ENCODE measurements at regions not wholly inside any gene's neighbourhood (a gene's known extent, or its start where the extent isn't known, plus 50 kb on each side); places are given as distances from the start of the nearest gene placed in this dataset.

GRCh38 chr3:168511428-168512014 is 415.8 kb upstream of the GOLIM4 start:
- no peaks in the 10 kb centered on the region for H3K9me3 ChIP-seq
- 65 to 68% methylated on average over 3 of the region's 3 CpGs for WGBS, 2 donors
- no peak overlapping the region for H3K4me3 ChIP-seq (replicated peaks in 1 of 3)
- TF ChIP-seq CTCF (IDR thresholded peaks at IDR 0.05) = peak in 3 of 6 experiments; percentile 25 to 39 (median 38)
- TF ChIP-seq POLR2A (IDR thresholded peaks at IDR 0.05) = no peak
- H3K4me1 ChIP-seq = no peaks in the 10 kb centered on the region
- no peak overlapping the region for H3K27ac ChIP-seq
- intact Hi-C loops (cut with DNase I) = no loop called here
- no peak for DNase-seq
- no peaks in the 10 kb centered on the region for H3K36me3 ChIP-seq
- H3K27me3 ChIP-seq = no peaks in the 10 kb centered on the region

GRCh38 chr3:168506589-168506988 is 410.9 kb upstream of the GOLIM4 start:
- H3K9me3 ChIP-seq = no peaks in the 10 kb centered on the region
- no peak overlapping the region for H3K27ac ChIP-seq
- TF ChIP-seq POLR2A (IDR thresholded peaks at IDR 0.05) (no peak), CTCF (IDR thresholded peaks at IDR 0.05) (no peak)
- 65 to 75% methylated on average over 1 of the region's 1 CpG for WGBS, 2 donors
- no peak for DNase-seq
- no peaks in the 10 kb centered on the region for H3K27me3 ChIP-seq
- intact Hi-C loops (cut with DNase I) = no loop called here
- H3K36me3 ChIP-seq = no peaks in the 10 kb centered on the region
- H3K4me1 ChIP-seq = no peaks in the 10 kb centered on the region
- no peak overlapping the region for H3K4me3 ChIP-seq (replicated peaks in 1 of 3)

GRCh38 chr3:168501570-168501969 is 405.8 kb upstream of the GOLIM4 start:
- intact Hi-C loops (cut with DNase I) = no loop called here
- H3K27me3 ChIP-seq = no peaks in the 10 kb centered on the region
- 84 to 96% methylated on average over 1 of the region's 1 CpG for WGBS, 2 donors
- no peak overlapping the region for H3K4me3 ChIP-seq (replicated peaks in 1 of 3)
- DNase-seq = no peak
- H3K4me1 ChIP-seq = no peaks in the 10 kb centered on the region
- H3K9me3 ChIP-seq = no peaks in the 10 kb centered on the region
- H3K27ac ChIP-seq = no peak overlapping the region
- H3K36me3 ChIP-seq = no peaks in the 10 kb centered on the region
- TF ChIP-seq POLR2A (IDR thresholded peaks at IDR 0.05) (no peak), CTCF (IDR thresholded peaks at IDR 0.05) (no peak)

GRCh38 chr3:168498194-168498593 is 402.5 kb upstream of the GOLIM4 start:
- TF ChIP-seq POLR2A (IDR thresholded peaks at IDR 0.05) (no peak), CTCF (IDR thresholded peaks at IDR 0.05) (no peak)
- DNase-seq = no peak
- intact Hi-C loops (cut with DNase I) = no loop called here
- Histone ChIP-seq H3K27ac (no peak overlapping the region), H3K36me3 (no peaks in the 10 kb centered on the region), H3K4me1 (no peaks in the 10 kb centered on the region), H3K27me3 (no peaks in the 10 kb centered on the region), H3K4me3 (replicated peaks in 1 of 3) (no peak overlapping the region), H3K9me3 (no peaks in the 10 kb centered on the region)

- no peak overlapping the region for H3K4me3 ChIP-seq (replicated peaks in 1 of 3)
- H3K4me1 ChIP-seq = no peaks in the 10 kb centered on the region
- TF ChIP-seq POLR2A (IDR thresholded peaks at IDR 0.05) (no peak), CTCF (IDR thresholded peaks at IDR 0.05) (no peak)
- H3K27me3 ChIP-seq = no peaks in the 10 kb centered on the region
- DNase-seq = no peak
- 83 to 94% methylated on average over 2 of the region's 2 CpGs for WGBS, 2 donors
- intact Hi-C loops (cut with DNase I) = no loop called here
- no peaks in the 10 kb centered on the region for H3K9me3 ChIP-seq
- H3K36me3 ChIP-seq = no peaks in the 10 kb centered on the region
- no peak overlapping the region for H3K27ac ChIP-seq
These were observed 402.0 kb upstream of the GOLIM4 start for GRCh38 chr3:168497741-168498140.

Data from thyroid gland (tissue), 4 donors.